Uterus (tissue), 2 donors: ENCODE measurements at regions not wholly inside any gene's neighbourhood (a gene's known extent, or its start where the extent isn't known, plus 50 kb on each side); places are given as distances from the start of the nearest gene placed in this dataset.

Experiments
- CTCF ChIP-seq, 4 experiments: fragments of 200-600 bp in 2 of 4; fragments of 450-650 bp in 2 of 4; sonication (generic) in 2 of 4; IDR thresholded peaks; one replicate each; pipeline ENCODE4 v1.5.1; 2016 to 2019; ENCODE audit warnings: antibody characterized with exemption in 4 of 4, mild to moderate bottlenecking in 2 of 4, moderate library complexity in 1 of 4
- POLR2A ChIP-seq, 2 donors: fragments of 450-650 bp; IDR thresholded peaks; one replicate each; pipeline ENCODE4 v1.6.1; 2016; ENCODE audit warnings: antibody characterized with exemption in 2 of 2, mild to moderate bottlenecking in 1 of 2, moderate library complexity in 1 of 2

- TF ChIP-seq CTCF (IDR thresholded peaks at IDR 0.05) (no peak), POLR2A (IDR thresholded peaks at IDR 0.05) (no peak)
These were observed 457.4 kb upstream of the MANEA start for GRCh38 chr6:95119927-95120326.
